ENCODE measurements at regions not wholly inside any gene's neighbourhood (a gene's known extent, or its start where the extent isn't known, plus 50 kb on each side); places are given as distances from the start of the nearest gene placed in this dataset.

GRCh38 chr6:130677312-130677711, 149.9 kb upstream of the SMLR1 start:
- no peaks in the 10 kb centered on the region for H3K36me3 Mint-ChIP-seq (ENCODE audit: low read depth)
- H3K27ac Mint-ChIP-seq: no peak overlapping the region
- H3K4me1 Mint-ChIP-seq (ENCODE audit: low read depth): no peaks in the 10 kb centered on the region
- no peak overlapping the region for H3K4me3 Mint-ChIP-seq
- H3K27me3 Mint-ChIP-seq: no peaks in the 10 kb centered on the region
- intact Hi-C loops (cut with micrococcal nuclease): no loop called here
- peaks cover 23% of the 10 kb centered on the region for H3K9me3 Mint-ChIP-seq

DNA sequence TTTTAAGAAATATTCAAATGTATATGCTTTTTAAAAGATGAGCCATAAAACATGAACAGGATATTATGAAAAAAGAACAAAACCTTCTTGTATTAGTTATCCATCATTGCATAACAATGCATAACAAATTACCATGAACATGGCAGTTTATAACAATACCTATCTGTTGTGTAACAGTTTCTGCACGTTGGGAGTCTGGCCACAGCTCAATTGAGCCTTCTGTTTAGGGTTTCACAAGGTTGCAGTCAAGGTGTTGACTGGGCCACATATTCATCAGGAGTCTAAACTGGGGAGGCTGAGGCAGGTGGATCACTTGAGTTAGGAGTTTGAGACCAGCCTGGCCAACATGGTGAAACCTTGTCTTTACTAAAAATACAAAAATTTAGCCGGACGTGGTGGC, 149.4 kb upstream of the SMLR1 start:
- no peaks in the 10 kb centered on the region for H3K36me3 Mint-ChIP-seq (ENCODE audit: low read depth)
- intact Hi-C loops (cut with micrococcal nuclease): no loop called here

DNA sequence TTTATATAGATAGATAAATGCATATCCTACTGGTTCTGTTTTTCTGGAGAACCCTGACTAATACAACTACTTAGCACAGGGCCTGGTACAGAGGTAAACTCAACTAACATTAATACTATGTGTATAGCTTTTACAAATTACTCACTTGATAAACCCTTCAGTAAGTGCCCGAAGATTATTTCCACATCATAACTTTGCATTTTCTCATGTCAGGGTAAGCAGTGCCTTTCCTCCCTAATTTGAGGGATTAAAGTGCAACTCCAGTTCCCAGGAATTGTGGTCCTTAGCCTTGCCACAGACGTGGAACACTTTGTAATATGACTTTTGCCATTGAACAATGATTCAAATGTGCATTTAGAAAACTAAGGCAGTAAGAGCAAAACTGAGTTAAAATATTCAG, 147.5 kb upstream of the SMLR1 start:
- peaks cover 18% of the 10 kb centered on the region for H3K9me3 Mint-ChIP-seq
- no peaks in the 10 kb centered on the region for H3K4me1 Mint-ChIP-seq (ENCODE audit: low read depth)
- no peak overlapping the region for H3K4me3 Mint-ChIP-seq
- H3K27me3 Mint-ChIP-seq: no peaks in the 10 kb centered on the region
- no peak overlapping the region for H3K27ac Mint-ChIP-seq
- intact Hi-C loops (cut with micrococcal nuclease): no loop called here
- no peaks in the 10 kb centered on the region for H3K36me3 Mint-ChIP-seq (ENCODE audit: low read depth)

More for the DNA sequence above, 149.4 kb upstream of the SMLR1 start:
- no peak overlapping the region for H3K4me3 Mint-ChIP-seq
- no peaks in the 10 kb centered on the region for H3K4me1 Mint-ChIP-seq (ENCODE audit: low read depth)
- H3K9me3 Mint-ChIP-seq: peaks cover 19% of the 10 kb centered on the region
- H3K27ac Mint-ChIP-seq: no peak overlapping the region
- H3K27me3 Mint-ChIP-seq: no peaks in the 10 kb centered on the region

DNA sequence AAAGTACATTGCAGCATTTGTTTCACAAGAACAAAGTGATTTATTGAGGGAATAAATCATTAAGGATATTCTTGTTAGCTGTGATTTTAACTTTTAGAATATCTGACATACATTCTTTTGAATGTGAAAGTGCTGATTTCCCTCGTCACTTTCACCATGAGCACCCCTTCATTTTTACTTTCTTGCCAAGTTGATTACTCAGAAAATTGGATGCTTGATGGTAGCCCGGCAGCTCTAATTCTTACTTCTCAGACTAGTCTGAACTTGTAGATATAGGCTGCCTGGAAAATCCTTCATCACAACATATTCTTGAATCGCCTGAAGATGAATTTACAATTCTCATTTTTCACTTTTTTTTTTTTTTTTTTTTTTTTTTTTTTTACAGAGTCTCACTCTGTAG, 147.1 kb upstream of the SMLR1 start:
- H3K27ac Mint-ChIP-seq: no peak overlapping the region
- H3K9me3 Mint-ChIP-seq: peaks cover 18% of the 10 kb centered on the region
- intact Hi-C loops (cut with micrococcal nuclease): no loop called here
- no peaks in the 10 kb centered on the region for H3K27me3 Mint-ChIP-seq
- no peaks in the 10 kb centered on the region for H3K36me3 Mint-ChIP-seq (ENCODE audit: low read depth)
- no peaks in the 10 kb centered on the region for H3K4me1 Mint-ChIP-seq (ENCODE audit: low read depth)
- H3K4me3 Mint-ChIP-seq: no peak overlapping the region

GRCh38 chr6:130681028-130681427, 146.2 kb upstream of the SMLR1 start:
- intact Hi-C loops (cut with micrococcal nuclease): no loop called here
- Mint-ChIP-seq H3K36me3 (ENCODE audit: low read depth) (no peaks in the 10 kb centered on the region), H3K27me3 (no peaks in the 10 kb centered on the region), H3K4me1 (ENCODE audit: low read depth) (no peaks in the 10 kb centered on the region), H3K4me3 (no peak overlapping the region), H3K9me3 (peaks cover 18% of the 10 kb centered on the region), H3K27ac (no peak overlapping the region)

GRCh38 chr6:130682066-130682465, 145.1 kb upstream of the SMLR1 start:
- no peaks in the 10 kb centered on the region for H3K4me1 Mint-ChIP-seq (ENCODE audit: low read depth)
- no peaks in the 10 kb centered on the region for H3K27me3 Mint-ChIP-seq
- no peak overlapping the region for H3K4me3 Mint-ChIP-seq
- no peaks in the 10 kb centered on the region for H3K36me3 Mint-ChIP-seq (ENCODE audit: low read depth)
- H3K27ac Mint-ChIP-seq: no peak overlapping the region
- intact Hi-C loops (cut with micrococcal nuclease): no loop called here
- H3K9me3 Mint-ChIP-seq: peaks cover 12% of the 10 kb centered on the region

DNA sequence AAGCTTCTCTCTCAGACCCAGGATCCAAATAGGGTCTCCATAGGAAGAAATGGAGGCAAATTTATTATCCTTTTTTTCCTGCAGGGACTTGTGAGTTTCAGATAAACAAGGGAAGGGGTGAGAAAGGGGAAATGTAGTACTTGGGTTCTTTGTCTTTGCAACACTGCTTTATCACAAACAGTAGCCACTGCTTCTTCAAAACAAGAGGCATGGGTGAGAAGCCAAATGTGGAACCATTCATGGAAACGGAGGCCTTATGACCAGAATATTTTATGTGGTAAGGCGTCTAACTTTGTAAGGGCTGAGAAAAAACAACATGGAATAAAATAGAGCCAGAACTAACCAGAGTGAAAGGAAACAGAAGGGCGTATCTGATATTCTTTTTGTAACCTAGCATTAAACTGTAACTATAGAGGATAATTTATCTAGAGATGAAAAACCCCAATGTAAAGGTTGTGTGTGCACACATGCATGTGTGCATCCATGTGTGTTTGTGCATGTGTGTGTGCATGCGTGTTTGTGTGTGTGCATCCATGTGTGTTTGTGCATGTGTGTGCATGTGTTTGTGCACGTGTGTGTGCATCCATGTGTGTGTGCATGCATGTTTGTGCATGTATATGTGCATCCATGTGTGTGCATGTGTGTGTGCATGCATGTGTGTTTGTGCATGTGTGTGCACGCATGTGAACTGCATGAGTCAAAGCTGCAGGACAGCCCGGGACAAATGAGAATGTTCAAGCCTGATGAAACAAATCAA, 143.3 kb upstream of the SMLR1 start:
- Mint-ChIP-seq H3K4me3 (no peak overlapping the region), H3K4me1 (ENCODE audit: low read depth) (no peaks in the 10 kb centered on the region), H3K36me3 (ENCODE audit: low read depth) (no peaks in the 10 kb centered on the region), H3K27me3 (no peaks in the 10 kb centered on the region), H3K9me3 (no peaks in the 10 kb centered on the region), H3K27ac (no peak overlapping the region)
- intact Hi-C loops (cut with micrococcal nuclease): no loop called here

DNA sequence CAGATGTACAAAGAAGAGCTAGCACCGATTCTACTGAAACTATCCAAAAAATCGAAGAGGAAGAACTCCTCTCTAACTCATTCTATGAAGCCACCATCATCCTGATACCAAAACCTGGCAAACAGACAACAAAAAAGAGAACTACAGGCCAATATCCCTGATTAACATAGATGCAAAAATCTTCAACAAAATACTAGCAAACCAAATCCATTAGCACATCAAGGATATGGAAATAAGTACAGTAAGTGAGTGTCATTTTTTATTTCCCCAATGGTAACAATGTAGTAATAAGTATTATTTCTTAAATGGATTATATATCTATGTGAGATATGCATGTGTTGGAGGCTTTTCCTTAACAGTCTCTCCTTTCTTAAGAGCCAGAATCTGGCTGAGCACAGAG, 134.5 kb upstream of the SMLR1 start:
- H3K27ac Mint-ChIP-seq: no peak overlapping the region
- H3K36me3 Mint-ChIP-seq (ENCODE audit: low read depth): no peaks in the 10 kb centered on the region
- intact Hi-C loops (cut with micrococcal nuclease): loop anchor here (10.0 kb wide), 1 partner anchor 638 kb away; no protein-coding TSS in a partner anchor
- no peaks in the 10 kb centered on the region for H3K9me3 Mint-ChIP-seq
- H3K4me1 Mint-ChIP-seq (ENCODE audit: low read depth): no peaks in the 10 kb centered on the region
- H3K4me3 Mint-ChIP-seq: no peak overlapping the region
- H3K27me3 Mint-ChIP-seq: peaks cover 2% of the 10 kb centered on the region

DNA sequence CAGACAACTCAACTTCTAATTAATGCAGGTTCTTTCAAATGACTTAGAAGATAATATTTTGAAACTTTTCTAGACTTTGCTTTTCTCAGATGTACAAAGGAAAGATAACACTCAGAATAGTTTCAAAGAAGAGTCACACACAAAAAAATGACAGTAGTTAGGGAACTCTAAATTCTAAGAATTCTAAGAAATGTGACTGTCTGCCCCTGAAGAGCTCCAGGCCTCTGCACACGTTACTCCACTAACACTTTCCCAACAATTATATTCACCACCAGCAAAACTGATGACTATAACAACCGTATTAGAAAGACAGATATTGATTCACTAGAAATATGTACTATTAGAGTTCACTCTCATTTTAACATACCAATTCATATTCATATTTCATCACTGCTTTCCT, 133.3 kb upstream of the SMLR1 start:
- peaks cover 2% of the 10 kb centered on the region for H3K27me3 Mint-ChIP-seq
- H3K27ac Mint-ChIP-seq: no peak overlapping the region
- intact Hi-C loops (cut with micrococcal nuclease): loop anchor here (10.0 kb wide), 1 partner anchor 639 kb away; no protein-coding TSS in a partner anchor
- H3K4me1 Mint-ChIP-seq (ENCODE audit: low read depth): no peaks in the 10 kb centered on the region
- H3K4me3 Mint-ChIP-seq: no peak overlapping the region
- H3K9me3 Mint-ChIP-seq: no peaks in the 10 kb centered on the region
- H3K36me3 Mint-ChIP-seq (ENCODE audit: low read depth): no peaks in the 10 kb centered on the region

DNA sequence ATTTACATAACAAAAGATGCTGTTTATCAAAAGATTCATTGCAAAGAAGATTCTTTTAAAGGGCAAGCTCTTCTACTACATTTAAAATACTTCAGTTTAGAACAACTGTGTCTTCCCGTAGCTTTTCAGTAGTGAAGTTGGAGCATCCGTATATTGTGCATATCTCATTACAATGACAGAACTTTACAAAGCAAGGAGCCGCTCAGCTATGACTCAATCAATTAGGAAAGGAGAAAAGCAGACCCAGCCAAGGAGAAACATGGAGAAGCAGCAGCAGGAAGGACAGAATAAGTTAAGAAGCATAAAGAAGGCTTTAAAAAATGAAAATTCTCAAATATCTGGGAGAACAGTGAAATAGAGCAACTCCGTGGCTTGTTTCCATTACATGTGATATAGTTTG, 132.6 kb upstream of the SMLR1 start:
- intact Hi-C loops (cut with micrococcal nuclease): loop anchor here (10.0 kb wide), 1 partner anchor 640 kb away; no protein-coding TSS in a partner anchor
- no peaks in the 10 kb centered on the region for H3K4me1 Mint-ChIP-seq (ENCODE audit: low read depth)
- H3K9me3 Mint-ChIP-seq: no peaks in the 10 kb centered on the region
- H3K36me3 Mint-ChIP-seq (ENCODE audit: low read depth): no peaks in the 10 kb centered on the region
- H3K27ac Mint-ChIP-seq: no peak overlapping the region
- peaks cover 2% of the 10 kb centered on the region for H3K27me3 Mint-ChIP-seq
- H3K4me3 Mint-ChIP-seq: no peak overlapping the region

DNA sequence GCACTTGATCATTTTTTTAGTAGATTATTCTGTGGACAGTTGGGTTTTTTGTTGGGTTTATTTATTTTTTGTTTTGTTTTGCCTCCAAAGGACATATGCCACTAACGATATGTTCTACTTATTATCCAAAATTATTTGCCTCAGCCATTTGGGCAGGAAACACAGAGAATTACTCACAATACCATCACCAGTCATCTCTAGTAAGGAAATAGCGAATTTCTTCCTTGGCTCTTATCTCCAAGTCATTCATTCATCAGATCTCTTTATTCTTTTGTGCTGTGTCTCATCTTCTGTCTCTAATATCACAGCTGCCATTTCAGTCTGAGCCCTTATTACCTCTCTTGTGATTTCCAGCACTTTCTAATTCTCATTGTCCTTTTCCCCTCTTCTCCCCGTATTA, 130.4 kb upstream of the SMLR1 start:
- Mint-ChIP-seq H3K4me3 (no peak overlapping the region), H3K9me3 (no peaks in the 10 kb centered on the region), H3K27me3 (peaks cover 2% of the 10 kb centered on the region), H3K36me3 (ENCODE audit: low read depth) (no peaks in the 10 kb centered on the region), H3K4me1 (ENCODE audit: low read depth) (no peaks in the 10 kb centered on the region), H3K27ac (no peak overlapping the region)
- intact Hi-C loops (cut with micrococcal nuclease): loop anchor here (10.0 kb wide), 1 partner anchor 642 kb away; no protein-coding TSS in a partner anchor

DNA sequence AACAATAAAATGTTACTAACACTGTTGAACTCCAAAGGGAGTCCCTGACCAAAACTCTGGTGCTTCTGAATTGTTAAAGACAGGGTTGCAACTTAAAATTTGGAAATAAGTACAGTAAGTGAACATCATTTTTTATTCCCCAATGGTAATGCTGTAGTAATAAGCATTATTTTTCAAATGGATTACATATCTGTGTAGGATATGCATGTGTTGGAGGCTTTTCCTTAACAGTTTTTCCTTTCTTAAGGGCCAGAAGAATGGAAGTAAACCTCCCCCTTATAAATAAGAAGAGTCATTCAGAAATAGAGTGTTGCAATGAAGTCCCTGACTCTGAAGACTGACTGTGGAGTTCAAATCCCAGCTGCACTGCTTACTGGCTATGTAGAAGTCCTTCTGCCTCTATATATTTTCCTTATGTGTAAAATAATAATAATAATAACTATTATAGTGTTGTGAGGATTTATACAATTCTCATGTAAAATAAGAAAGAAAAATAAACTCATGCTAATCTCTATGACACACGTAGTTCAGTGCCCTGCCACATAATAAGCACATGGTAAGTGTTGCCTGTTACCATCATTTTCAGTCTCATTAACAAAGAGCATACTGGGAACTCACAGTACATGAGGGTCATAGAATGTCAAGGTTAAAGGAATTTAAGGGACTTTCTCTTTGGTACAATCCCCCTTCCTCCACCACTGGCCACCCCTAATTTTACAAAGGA, 129.8 kb upstream of the SMLR1 start:
- no peaks in the 10 kb centered on the region for H3K36me3 Mint-ChIP-seq (ENCODE audit: low read depth)
- no peaks in the 10 kb centered on the region for H3K27me3 Mint-ChIP-seq
- no peaks in the 10 kb centered on the region for H3K4me1 Mint-ChIP-seq (ENCODE audit: low read depth)
- no peak overlapping the region for H3K27ac Mint-ChIP-seq
- H3K4me3 Mint-ChIP-seq: no peak overlapping the region
- H3K9me3 Mint-ChIP-seq: no peaks in the 10 kb centered on the region
- intact Hi-C loops (cut with micrococcal nuclease): loop anchor here (10.0 kb wide), 1 partner anchor 643 kb away; no protein-coding TSS in a partner anchor

GRCh38 chr6:130697995-130698535, 129.1 kb upstream of the SMLR1 start:
- no peaks in the 10 kb centered on the region for H3K36me3 Mint-ChIP-seq (ENCODE audit: low read depth)
- no peaks in the 10 kb centered on the region for H3K9me3 Mint-ChIP-seq
- intact Hi-C loops (cut with micrococcal nuclease): loop anchor here (2.0 to 10.0 kb wide), 2 partner anchors 375 to 643 kb away; no protein-coding TSS in a partner anchor
- no peaks in the 10 kb centered on the region for H3K27me3 Mint-ChIP-seq
- no peak overlapping the region for H3K4me3 Mint-ChIP-seq
- no peak overlapping the region for H3K27ac Mint-ChIP-seq
- no peaks in the 10 kb centered on the region for H3K4me1 Mint-ChIP-seq (ENCODE audit: low read depth)

DNA sequence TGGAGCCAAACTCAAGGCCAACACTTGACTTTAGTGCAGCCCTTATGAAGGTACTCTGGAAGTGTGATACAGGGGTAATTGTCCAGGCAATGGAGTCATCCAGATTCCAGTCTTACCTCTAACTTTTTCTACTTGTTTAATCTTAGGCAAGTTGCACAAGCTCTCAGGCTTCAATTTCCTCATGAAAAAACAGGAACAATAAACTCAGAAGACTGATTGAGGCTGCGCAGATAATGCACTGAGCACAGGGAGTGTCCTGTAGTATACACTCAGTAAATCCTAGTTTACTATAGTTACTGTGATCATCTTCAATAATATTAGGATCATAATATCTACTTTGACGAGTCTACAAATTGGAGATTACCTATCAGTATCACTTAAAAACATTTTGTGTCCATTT, 127.5 kb upstream of the SMLR1 start:
- Mint-ChIP-seq H3K27ac (no peak overlapping the region), H3K9me3 (peaks cover 4% of the 10 kb centered on the region), H3K4me3 (no peak overlapping the region), H3K4me1 (ENCODE audit: low read depth) (no peaks in the 10 kb centered on the region), H3K27me3 (no peaks in the 10 kb centered on the region), H3K36me3 (ENCODE audit: low read depth) (no peaks in the 10 kb centered on the region)
- intact Hi-C loops (cut with micrococcal nuclease): loop anchor here (2.0 to 10.0 kb wide), 2 partner anchors 377 to 645 kb away; no protein-coding TSS in a partner anchor
